ENCODE measurements at regions not wholly inside any gene's neighbourhood (a gene's known extent, or its start where the extent isn't known, plus 50 kb on each side); places are given as distances from the start of the nearest gene placed in this dataset.

DNA sequence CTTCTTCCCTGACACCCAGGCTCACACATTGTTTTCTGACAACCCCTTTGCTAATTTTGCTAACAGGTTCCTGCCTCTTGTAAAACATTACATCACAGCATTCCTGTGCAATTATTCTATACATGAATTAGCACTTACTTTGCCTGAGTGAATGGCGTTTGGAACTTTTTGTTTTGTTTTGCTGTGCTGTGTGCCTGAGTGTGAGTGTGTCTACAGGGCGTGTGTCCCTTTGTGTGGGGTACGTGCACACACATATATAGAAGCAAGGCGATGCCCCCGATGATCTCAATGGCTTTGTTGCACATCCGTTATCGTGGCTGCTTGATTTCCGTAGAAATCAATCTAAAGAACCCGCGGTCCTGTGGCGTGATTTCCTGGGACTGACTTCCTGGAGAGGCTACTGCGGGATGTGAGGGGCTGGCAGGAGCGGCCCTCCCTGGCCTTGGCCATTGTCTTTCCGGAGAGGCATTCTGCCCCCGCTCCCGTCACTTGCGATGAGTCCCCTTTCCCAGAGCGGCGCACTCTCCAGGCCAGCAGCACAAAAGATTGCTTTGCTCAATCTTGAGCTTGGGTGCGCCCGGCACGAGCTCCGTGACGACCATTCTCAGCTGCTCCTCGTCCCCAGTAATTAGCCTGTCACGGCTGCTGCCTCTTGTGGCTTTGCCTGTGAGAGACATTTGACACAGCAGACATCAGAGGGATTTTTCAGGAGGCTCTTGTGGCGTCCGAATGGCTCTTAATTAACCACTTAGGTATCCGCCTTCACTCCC is 398.1 kb upstream of the IRX1 start (continued):
- TF ChIP-seq CTBP2 (IDR thresholded peaks at IDR 0.05; ENCODE audit: borderline replicate concordance, insufficient read depth, insufficient read length, low read length): peak; percentile 92
- TF ChIP-seq, protein P1, sequence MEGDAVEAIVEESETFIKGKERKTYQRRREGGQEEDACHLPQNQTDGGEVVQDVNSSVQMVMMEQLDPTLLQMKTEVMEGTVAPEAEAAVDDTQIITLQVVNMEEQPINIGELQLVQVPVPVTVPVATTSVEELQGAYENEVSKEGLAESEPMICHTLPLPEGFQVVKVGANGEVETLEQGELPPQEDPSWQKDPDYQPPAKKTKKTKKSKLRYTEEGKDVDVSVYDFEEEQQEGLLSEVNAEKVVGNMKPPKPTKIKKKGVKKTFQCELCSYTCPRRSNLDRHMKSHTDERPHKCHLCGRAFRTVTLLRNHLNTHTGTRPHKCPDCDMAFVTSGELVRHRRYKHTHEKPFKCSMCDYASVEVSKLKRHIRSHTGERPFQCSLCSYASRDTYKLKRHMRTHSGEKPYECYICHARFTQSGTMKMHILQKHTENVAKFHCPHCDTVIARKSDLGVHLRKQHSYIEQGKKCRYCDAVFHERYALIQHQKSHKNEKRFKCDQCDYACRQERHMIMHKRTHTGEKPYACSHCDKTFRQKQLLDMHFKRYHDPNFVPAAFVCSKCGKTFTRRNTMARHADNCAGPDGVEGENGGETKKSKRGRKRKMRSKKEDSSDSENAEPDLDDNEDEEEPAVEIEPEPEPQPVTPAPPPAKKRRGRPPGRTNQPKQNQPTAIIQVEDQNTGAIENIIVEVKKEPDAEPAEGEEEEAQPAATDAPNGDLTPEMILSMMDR (IDR thresholded peaks at IDR 0.05; ENCODE audit: control extremely low read depth in 1 of 3, insufficient read depth in 1 of 3, low read depth in 1 of 3, low read length in 3 of 3): no peak
- TF ChIP-seq ASH2L (IDR thresholded peaks at IDR 0.05; ENCODE audit: low read length): peak; percentile 77
- TF ChIP-seq SP2 (IDR thresholded peaks at IDR 0.05; ENCODE audit: low read length): no peak
- TF ChIP-seq SRF (IDR thresholded peaks at IDR 0.05; ENCODE audit: low read depth, low read length): no peak
- TF ChIP-seq FOSL1 (IDR thresholded peaks at IDR 0.05; ENCODE audit: insufficient read depth, low read depth, low read length): no peak
- TF ChIP-seq SUZ12 (IDR thresholded peaks at IDR 0.05; ENCODE audit: low read length): peak; percentile 49; the same call in 1 of the 2 replicates
